Kidney epithelial cell (primary cell): ENCODE measurements at regions not wholly inside any gene's neighbourhood (a gene's known extent, or its start where the extent isn't known, plus 50 kb on each side); places are given as distances from the start of the nearest gene placed in this dataset.
"Not testable (repeated sequence)": the region's sequence is repeated elsewhere in the genome, so short reads cannot be mapped to it uniquely, and the experiment has no call there.

Experiments
- DNase-seq: peaks from one replicate; pipeline ENCODE4 v3.0.0-alpha.2; 2010; ENCODE audit warnings: low read depth
- H3K27me3 ChIP-seq: 2 replicates; pipeline ENCODE4 v1.6.0; 2011; ENCODE audit warnings: low read length; ENCODE audit not compliant: control insufficient read depth, insufficient read depth
- H3K36me3 ChIP-seq: 2 replicates; pipeline ENCODE4 v1.5.1; 2011; ENCODE audit warnings: low read length; ENCODE audit not compliant: control insufficient read depth, insufficient read depth
- H3K4me3 ChIP-seq: 2 replicates; pipeline ENCODE4 v1.5.1; 2011; ENCODE audit warnings: low read depth, mild to moderate bottlenecking, control low read depth, low read length
- TF ChIP-seq, protein P1 (sequence below): IDR thresholded peaks from 2 replicates; pipeline ENCODE4 v1.5.1; 2011; ENCODE audit warnings: mild to moderate bottlenecking, moderate library complexity, low read length, control low read depth, inconsistent platforms; ENCODE audit not compliant: insufficient read depth, poor library complexity, severe bottlenecking

DNA sequence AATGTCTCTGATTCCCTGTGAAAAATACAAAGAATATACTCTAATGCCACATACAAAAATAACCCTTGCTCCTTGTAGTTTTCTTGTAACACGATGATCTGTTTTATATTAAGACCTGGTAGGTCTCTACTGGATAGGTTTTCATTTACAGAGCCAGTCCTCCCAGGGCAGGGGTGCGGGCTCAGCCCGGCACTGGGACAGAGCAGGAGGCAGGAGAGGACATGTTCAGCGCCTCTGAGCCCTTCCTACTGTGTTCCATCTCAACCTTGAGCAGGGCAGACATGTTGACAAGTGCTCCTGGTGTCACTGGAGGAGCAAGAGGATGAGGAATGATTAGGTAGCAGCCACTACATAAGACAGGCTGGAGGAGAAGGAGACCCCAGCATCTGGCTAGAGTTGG is 335.5 kb downstream of the INSIG2 start:
- DNase-seq, result no peak
- H3K4me3 ChIP-seq, result no peak overlapping the region
- H3K36me3 ChIP-seq, result no peaks in the 10 kb centered on the region
- TF ChIP-seq, protein P1, sequence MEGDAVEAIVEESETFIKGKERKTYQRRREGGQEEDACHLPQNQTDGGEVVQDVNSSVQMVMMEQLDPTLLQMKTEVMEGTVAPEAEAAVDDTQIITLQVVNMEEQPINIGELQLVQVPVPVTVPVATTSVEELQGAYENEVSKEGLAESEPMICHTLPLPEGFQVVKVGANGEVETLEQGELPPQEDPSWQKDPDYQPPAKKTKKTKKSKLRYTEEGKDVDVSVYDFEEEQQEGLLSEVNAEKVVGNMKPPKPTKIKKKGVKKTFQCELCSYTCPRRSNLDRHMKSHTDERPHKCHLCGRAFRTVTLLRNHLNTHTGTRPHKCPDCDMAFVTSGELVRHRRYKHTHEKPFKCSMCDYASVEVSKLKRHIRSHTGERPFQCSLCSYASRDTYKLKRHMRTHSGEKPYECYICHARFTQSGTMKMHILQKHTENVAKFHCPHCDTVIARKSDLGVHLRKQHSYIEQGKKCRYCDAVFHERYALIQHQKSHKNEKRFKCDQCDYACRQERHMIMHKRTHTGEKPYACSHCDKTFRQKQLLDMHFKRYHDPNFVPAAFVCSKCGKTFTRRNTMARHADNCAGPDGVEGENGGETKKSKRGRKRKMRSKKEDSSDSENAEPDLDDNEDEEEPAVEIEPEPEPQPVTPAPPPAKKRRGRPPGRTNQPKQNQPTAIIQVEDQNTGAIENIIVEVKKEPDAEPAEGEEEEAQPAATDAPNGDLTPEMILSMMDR, result no peak
- no peaks in the 10 kb centered on the region for H3K27me3 ChIP-seq

DNA sequence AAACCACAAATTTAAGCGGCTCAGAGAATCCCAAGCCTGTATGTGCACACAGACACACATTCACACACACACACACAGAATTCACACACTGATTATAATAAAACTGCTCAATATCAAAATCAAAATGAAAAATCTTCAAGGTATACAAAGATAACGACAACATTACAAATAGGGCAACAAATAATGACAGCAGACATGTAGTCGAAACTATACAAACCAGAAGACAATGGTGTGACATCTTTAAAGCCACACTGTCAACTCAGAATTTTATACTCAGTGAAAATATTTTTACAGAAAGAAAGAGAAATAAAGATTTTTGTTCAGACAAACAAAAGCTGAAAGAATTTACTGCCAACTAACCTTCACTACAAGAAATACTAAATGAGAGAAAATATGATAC is 333.4 kb downstream of the INSIG2 start:
- no peaks in the 10 kb centered on the region for H3K27me3 ChIP-seq
- TF ChIP-seq, protein P1, result no peak
- no peak for DNase-seq
- no peaks in the 10 kb centered on the region for H3K36me3 ChIP-seq
- no peak overlapping the region for H3K4me3 ChIP-seq

DNA sequence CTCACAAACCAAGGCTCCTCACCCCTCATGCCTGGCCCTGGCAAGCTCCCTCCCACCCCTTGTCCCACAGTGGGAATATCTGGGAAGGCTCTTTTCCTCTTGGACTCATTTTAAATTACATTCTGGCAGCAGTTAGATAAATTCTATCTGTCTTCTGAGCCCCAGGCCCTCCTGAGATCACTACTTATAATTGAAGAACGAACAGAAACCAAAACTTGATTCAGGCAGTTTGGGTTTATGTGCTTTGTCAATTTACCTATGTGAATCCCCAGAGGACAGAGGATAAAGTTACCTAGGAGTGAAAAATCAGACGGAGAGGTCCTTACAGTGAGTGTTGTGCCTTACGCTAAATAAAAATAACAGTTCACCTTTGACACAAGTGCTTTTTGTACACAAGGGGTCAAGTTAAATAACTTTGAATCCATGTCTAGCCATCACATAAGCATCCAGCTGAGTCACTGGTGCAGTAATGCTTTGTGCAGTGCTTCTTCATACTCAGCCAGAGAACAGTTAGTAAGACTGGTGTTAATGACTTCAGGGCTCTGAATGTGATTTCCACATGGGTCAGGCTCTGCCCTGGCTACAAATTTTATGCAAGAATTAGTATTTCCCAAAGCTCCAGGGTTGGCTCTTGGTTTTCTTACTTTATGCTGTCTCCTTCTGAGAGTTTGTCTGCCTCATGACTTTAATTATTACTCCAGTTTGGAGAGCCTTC is 329.3 kb downstream of the INSIG2 start:
- Histone ChIP-seq H3K4me3 (no peak overlapping the region), H3K27me3 (no peaks in the 10 kb centered on the region), H3K36me3 (no peaks in the 10 kb centered on the region)
- DNase-seq, result no peak
- TF ChIP-seq, protein P1, result no peak

DNA sequence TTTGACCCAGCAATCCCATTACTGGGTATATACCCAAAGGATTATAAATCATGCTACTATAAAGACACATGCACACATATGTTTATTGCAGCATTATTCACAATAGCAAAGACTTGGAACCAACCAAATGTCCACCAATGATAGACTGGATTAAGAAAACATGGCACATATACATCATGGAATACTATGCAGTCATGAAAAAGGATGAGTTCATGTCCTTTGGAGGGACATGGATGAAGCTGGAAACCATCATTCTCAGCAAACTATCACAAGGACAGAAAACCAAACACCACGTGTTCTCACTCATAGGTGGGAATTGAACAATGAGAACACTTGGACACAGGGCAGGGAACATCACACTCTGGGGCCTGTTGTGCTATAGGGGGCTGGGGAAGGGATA is 326.9 kb downstream of the INSIG2 start:
- not testable (repeated sequence) for H3K4me3 ChIP-seq, DNase-seq, H3K36me3 ChIP-seq, H3K27me3 ChIP-seq

DNA sequence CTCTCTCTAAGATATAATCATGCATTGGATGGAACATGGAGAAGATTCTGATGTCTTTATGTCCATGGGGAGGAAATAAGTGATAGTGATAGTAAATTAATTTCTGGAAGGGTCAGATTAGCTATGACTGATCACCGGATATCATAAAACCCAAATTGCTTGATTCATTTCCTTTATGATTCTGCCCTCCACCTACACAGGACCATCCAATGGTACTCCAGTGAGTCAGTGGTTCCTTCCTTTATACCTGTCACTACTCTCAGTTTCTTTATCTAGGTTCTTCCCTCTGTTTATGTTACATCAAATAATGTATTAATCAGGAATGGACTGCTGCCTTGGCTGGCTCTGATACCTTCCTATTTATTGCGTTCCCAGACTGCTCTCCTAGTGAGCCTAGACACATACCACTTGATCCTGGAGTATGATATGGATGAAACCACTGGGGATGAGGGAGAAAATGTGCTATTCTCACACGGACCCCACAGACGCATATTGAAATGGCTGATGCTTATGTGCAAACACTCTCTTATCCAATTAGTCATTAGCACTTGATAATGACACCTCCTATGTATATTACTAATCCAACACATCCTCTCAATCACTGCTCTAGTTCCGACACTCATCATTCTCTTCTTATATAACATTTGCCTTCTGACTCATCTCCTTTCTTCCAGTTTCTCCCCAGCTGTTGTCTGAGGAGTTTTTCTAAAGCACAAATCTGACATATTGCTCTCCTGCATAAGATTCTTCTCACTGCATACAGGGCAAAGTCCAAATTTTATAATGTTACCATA is 315.6 kb downstream of the INSIG2 start:
- no peaks in the 10 kb centered on the region for H3K36me3 ChIP-seq
- TF ChIP-seq, protein P1, result no peak
- no peak for DNase-seq
- H3K4me3 ChIP-seq, result no peak overlapping the region
- H3K27me3 ChIP-seq, result no peaks in the 10 kb centered on the region

DNA sequence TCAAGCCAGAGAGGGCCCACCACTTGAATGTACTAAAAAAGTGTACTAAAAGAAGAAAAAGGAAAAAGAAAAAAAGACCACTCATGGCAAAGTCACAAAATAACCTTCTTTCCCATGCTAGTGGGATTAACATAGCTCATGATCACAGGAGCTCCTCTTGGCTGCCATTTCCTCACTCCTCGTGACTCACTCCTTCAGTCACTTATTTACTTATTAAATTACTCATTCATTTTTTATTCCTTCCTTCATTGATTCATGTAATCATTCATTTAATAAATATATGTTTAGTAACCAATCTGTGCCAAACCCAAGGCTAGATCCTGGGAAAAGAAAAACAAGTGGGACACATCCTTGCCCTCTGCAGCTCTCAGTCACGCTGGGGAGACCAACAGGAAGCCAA is 300.5 kb downstream of the INSIG2 start:
- peak; percentile 9 for DNase-seq
- no peak overlapping the region for H3K4me3 ChIP-seq
- TF ChIP-seq, protein P1, result no peak
- no peaks in the 10 kb centered on the region for H3K36me3 ChIP-seq
- no peaks in the 10 kb centered on the region for H3K27me3 ChIP-seq
